Stimulated activated effector memory CD8-positive, alpha-beta T cell treated with anti-CD3 and anti-CD28 coated beads, Interleukin-12 subunit alpha, Interleukin-12 subunit beta, amount 100 ng/mL, for 72 hours (primary cell): ENCODE measurements at regions not wholly inside any gene's neighbourhood (a gene's known extent, or its start where the extent isn't known, plus 50 kb on each side); places are given as distances from the start of the nearest gene placed in this dataset.
A peak's percentile ranks its signal among the peaks of the same experiment; 100 is the strongest.

ENCODE experiments used
- ATAC-seq: fragments of 150-1000 bp; cut with Tn5 transposase; 2 replicates; pipeline ENCODE4 v1.10.0; 2021
- DNase-seq, 2 donors: peaks; one replicate each; pipeline ENCODE4 v3.0.0; 2021 to 2022; ENCODE audit warnings: low spot score in 2 of 2
- H3K27ac Mint-ChIP-seq: one replicate; pipeline ENCODE4 v1.8.0; 2022; ENCODE audit warnings: mild to moderate bottlenecking, mixed read lengths
- H3K36me3 Mint-ChIP-seq: one replicate; pipeline ENCODE4 v1.8.0; 2022; ENCODE audit warnings: mild to moderate bottlenecking, mixed read lengths
- H3K4me1 Mint-ChIP-seq: one replicate; pipeline ENCODE4 v1.8.0; 2022; ENCODE audit warnings: mixed read lengths
- H3K4me3 Mint-ChIP-seq: one replicate; pipeline ENCODE4 v1.8.0; 2022; ENCODE audit warnings: mild to moderate bottlenecking, mixed read lengths
- H3K9me3 Mint-ChIP-seq: one replicate; pipeline ENCODE4 v1.8.0; 2022; ENCODE audit warnings: mixed read lengths

DNA sequence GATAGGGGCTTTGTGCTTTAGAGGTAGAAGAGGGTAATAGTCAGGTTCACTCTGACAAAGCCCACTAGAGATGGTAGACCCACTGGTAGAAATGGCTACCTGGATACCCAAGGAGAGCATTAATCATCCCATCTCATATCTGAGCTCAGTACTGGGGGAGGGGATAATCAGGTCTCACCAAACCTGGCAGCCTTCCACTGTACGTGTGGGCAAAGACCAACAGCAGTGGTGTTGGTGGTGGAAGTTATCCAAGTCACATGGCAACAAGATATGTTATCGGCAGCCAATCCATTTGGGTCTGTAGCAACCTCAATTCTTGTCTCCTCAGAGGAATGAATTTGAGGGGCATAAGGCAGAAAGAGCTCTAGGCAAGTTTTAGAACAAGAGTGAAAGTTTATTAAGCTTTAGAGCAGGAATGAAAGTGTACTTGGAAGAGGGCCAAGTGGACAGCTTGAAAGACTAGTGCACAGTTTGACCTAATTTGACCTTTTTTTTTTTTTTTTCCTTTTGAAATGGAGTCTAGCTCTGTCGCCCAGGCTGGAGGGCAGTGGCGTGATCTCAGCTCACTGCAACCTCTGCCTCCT lies 67.0 kb upstream of the CXCL13 start:
- peak; percentile 50 for ATAC-seq
- peaks cover 3% of the 10 kb centered on the region for H3K9me3 Mint-ChIP-seq
- no peak for DNase-seq
- H3K27ac Mint-ChIP-seq, result peak overlapping the region; percentile 29
- H3K36me3 Mint-ChIP-seq, result peaks cover 6% of the 10 kb centered on the region
- H3K4me3 Mint-ChIP-seq, result peak overlapping the region; percentile 6
- H3K4me1 Mint-ChIP-seq, result peaks cover 18% of the 10 kb centered on the region
